Ascending aorta (tissue), 2 donors: ENCODE measurements at regions not wholly inside any gene's neighbourhood (a gene's known extent, or its start where the extent isn't known, plus 50 kb on each side); places are given as distances from the start of the nearest gene placed in this dataset.

ENCODE experiments used
- DNase-seq, 2 donors: peaks; one replicate each; pipeline ENCODE4 v3.0.0-alpha.2; 2019; ENCODE audit warnings: low spot score in 2 of 2
- H3K27ac ChIP-seq, 2 donors: fragments of 200-600 bp; sonication (generic); one replicate each; pipeline ENCODE4 v1.5.1; 2016 to 2017; ENCODE audit warnings: mild to moderate bottlenecking in 1 of 2
- H3K27me3 ChIP-seq: fragments of 200-600 bp; sonication (generic); one replicate; pipeline ENCODE4 v1.5.1; 2017
- H3K36me3 ChIP-seq, 2 donors: fragments of 200-600 bp; sonication (generic); one replicate each; pipeline ENCODE4 v1.5.1; 2016
- H3K4me1 ChIP-seq, 2 donors: fragments of 200-600 bp; sonication (generic); one replicate each; pipeline ENCODE4 v1.5.1; 2016 to 2017; ENCODE audit warnings: mild to moderate bottlenecking in 1 of 2
- H3K4me3 ChIP-seq, 2 donors: fragments of 200-600 bp; sonication (generic); one replicate each; pipeline ENCODE4 v1.5.1; 2016 to 2017; ENCODE audit warnings: mild to moderate bottlenecking in 1 of 2
- H3K9me3 ChIP-seq, 2 donors: fragments of 200-600 bp; sonication (generic); one replicate each; pipeline ENCODE4 v1.5.1; 2016
- intact Hi-C: fragments of 100-400 bp; cut with DNase I; formaldehyde crosslinking; loops from one replicate; pipeline ENCODE4 v1.15.1; 2023
- TF ChIP-seq, protein P1 (sequence below), 3 experiments: fragments of 200-600 bp in 2 of 3; fragments of 450-650 bp in 1 of 3; sonication (generic) in 2 of 3; IDR thresholded peaks; one replicate each; pipeline ENCODE4 v1.5.1; 2016 to 2019; ENCODE audit warnings: antibody characterized with exemption in 3 of 3, mild to moderate bottlenecking in 1 of 3, moderate library complexity in 1 of 3

DNA sequence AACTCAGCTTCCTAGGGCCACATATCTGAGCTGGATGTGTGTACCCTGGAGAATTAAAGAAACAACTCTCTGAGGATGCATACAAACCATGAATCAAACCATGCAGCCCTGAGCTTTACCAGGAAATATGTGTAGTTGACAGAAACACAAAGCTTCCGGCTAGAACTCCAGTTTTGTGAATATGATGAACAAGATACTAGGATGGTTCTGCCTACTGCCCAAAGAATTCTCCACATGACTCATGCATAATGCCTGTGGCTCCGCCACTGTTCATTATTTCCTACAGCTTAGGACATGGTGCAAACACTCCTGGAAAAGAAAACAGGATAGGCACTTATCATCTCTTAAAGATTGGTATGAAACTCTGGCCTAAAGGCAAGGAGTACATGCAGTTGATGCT, 343.4 kb downstream of the DNAH5 start:
- no peaks in the 10 kb centered on the region for H3K9me3 ChIP-seq
- no peak overlapping the region for H3K27ac ChIP-seq
- no peaks in the 10 kb centered on the region for H3K36me3 ChIP-seq
- TF ChIP-seq, protein P1, sequence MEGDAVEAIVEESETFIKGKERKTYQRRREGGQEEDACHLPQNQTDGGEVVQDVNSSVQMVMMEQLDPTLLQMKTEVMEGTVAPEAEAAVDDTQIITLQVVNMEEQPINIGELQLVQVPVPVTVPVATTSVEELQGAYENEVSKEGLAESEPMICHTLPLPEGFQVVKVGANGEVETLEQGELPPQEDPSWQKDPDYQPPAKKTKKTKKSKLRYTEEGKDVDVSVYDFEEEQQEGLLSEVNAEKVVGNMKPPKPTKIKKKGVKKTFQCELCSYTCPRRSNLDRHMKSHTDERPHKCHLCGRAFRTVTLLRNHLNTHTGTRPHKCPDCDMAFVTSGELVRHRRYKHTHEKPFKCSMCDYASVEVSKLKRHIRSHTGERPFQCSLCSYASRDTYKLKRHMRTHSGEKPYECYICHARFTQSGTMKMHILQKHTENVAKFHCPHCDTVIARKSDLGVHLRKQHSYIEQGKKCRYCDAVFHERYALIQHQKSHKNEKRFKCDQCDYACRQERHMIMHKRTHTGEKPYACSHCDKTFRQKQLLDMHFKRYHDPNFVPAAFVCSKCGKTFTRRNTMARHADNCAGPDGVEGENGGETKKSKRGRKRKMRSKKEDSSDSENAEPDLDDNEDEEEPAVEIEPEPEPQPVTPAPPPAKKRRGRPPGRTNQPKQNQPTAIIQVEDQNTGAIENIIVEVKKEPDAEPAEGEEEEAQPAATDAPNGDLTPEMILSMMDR (IDR thresholded peaks at IDR 0.05): no peak
- no peak for DNase-seq
- intact Hi-C loops: no loop called here
- H3K27me3 ChIP-seq: no peaks in the 10 kb centered on the region
- no peak overlapping the region for H3K4me3 ChIP-seq
- no peaks in the 10 kb centered on the region for H3K4me1 ChIP-seq

DNA sequence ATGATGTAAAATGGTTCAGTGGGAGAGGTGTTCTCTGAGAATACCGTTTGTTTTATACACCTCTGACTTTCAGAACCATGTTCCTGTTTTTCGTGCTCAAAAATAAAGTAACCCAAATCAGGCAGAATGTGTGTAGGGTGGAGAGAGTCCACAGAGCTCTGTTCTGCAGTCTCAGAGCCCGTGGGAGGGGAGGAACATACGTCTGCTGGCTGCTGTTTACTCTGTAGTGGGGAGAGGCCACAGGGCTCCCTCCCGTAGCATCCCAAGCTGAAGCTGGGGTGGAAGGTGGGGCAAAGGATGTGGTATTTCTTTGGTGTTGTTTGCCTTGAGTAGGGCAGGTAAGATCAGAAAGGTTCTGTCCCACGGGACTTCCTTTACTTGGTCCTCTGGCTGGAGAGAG, 348.5 kb downstream of the DNAH5 start:
- no peaks in the 10 kb centered on the region for H3K9me3 ChIP-seq
- H3K4me1 ChIP-seq: no peaks in the 10 kb centered on the region
- intact Hi-C loops: no loop called here
- H3K36me3 ChIP-seq: no peaks in the 10 kb centered on the region
- H3K27ac ChIP-seq: no peak overlapping the region
- no peak overlapping the region for H3K4me3 ChIP-seq
- DNase-seq: no peak
- H3K27me3 ChIP-seq: no peaks in the 10 kb centered on the region
- TF ChIP-seq, protein P1 (IDR thresholded peaks at IDR 0.05): no peak

- H3K9me3 ChIP-seq: no peaks in the 10 kb centered on the region
- H3K27me3 ChIP-seq: no peaks in the 10 kb centered on the region
- intact Hi-C loops: no loop called here
- H3K4me3 ChIP-seq: no peak overlapping the region
- TF ChIP-seq, protein P1 (IDR thresholded peaks at IDR 0.05): no peak
- H3K4me1 ChIP-seq: no peaks in the 10 kb centered on the region
- no peaks in the 10 kb centered on the region for H3K36me3 ChIP-seq
- H3K27ac ChIP-seq: no peak overlapping the region
- DNase-seq: no peak
Measured at GRCh38 chr5:13591621-13592020, 352.9 kb downstream of the DNAH5 start.

DNA sequence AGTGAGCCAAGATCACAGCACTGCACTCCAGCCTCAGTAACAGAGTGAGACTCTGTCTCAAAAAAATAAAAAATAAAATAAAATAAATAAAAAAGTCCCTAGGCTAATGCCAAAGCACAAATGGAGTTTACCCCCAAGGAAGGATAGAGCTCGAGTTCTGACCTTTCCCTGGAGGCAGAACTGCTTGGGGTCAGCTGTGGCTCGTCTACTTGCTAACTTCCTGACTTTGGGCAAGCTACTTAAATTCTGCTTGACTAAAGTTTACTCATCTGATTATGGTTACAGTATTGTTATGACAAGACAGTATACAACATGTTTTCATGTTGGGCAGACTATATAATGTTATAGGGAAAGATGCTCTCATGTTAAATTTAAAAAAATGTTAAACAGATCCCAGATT, 359.2 kb downstream of the DNAH5 start:
- Histone ChIP-seq H3K4me3 (no peak overlapping the region), H3K27me3 (no peaks in the 10 kb centered on the region), H3K27ac (no peak overlapping the region), H3K4me1 (no peaks in the 10 kb centered on the region), H3K9me3 (no peaks in the 10 kb centered on the region), H3K36me3 (no peaks in the 10 kb centered on the region)
- TF ChIP-seq, protein P1 (IDR thresholded peaks at IDR 0.05): no peak
- intact Hi-C loops: no loop called here
- no peak for DNase-seq

GRCh38 chr5:13581914-13582313, 362.6 kb downstream of the DNAH5 start:
- intact Hi-C loops: no loop called here

DNA sequence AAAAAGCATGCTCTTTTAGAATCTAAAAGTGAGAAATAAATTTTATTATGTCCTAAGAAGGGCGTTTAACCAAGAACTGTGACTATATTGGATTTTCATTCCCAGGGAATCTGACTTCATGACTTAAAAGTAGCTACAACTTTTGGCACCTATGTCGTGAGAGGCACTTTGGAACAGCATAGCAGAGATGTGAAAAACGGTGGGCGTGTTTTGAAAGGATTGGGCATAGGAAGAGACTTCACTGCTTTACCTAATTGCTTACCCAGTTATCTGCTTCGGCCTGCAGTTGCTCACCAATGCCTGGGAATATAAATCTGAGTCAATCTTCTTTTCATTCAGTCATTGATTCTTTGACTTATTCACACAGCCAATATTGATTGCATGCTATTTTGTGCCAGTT, 363.4 kb downstream of the DNAH5 start:
- DNase-seq: no peak
- intact Hi-C loops: no loop called here
- no peaks in the 10 kb centered on the region for H3K4me1 ChIP-seq
- TF ChIP-seq, protein P1 (IDR thresholded peaks at IDR 0.05): no peak
- no peaks in the 10 kb centered on the region for H3K9me3 ChIP-seq
- no peaks in the 10 kb centered on the region for H3K27me3 ChIP-seq
- no peak overlapping the region for H3K27ac ChIP-seq
- H3K36me3 ChIP-seq: no peaks in the 10 kb centered on the region
- no peak overlapping the region for H3K4me3 ChIP-seq

More at GRCh38 chr5:13581914-13582313, 362.6 kb downstream of the DNAH5 start:
- TF ChIP-seq, protein P1 (IDR thresholded peaks at IDR 0.05): no peak
- DNase-seq: no peak
- H3K27ac ChIP-seq: no peak overlapping the region
- no peaks in the 10 kb centered on the region for H3K36me3 ChIP-seq
- H3K4me3 ChIP-seq: no peak overlapping the region
- H3K4me1 ChIP-seq: no peaks in the 10 kb centered on the region
- no peaks in the 10 kb centered on the region for H3K27me3 ChIP-seq
- H3K9me3 ChIP-seq: no peaks in the 10 kb centered on the region
